Heart right ventricle (tissue), 16 donors: ENCODE measurements at regions not wholly inside any gene's neighbourhood (a gene's known extent, or its start where the extent isn't known, plus 50 kb on each side); places are given as distances from the start of the nearest gene placed in this dataset.
A peak's percentile ranks its signal among the peaks of the same experiment; 100 is the strongest.

Experiments
- ATAC-seq, 8 donors: fragments of 200-7000 bp; cut with Tn5 transposase; one replicate each; pipeline ENCODE4 v1.9.1; 2020; ENCODE audit warnings: mild to moderate bottlenecking in 8 of 8, moderate library complexity in 8 of 8, moderate number of reproducible peaks in 1 of 8
- DNase-seq, 2 donors: peaks; one replicate each; pipeline ENCODE4 v3.0.0-alpha.2; 2020
- H3K27ac ChIP-seq, 10 donors: fragments of 200-600 bp; sonication (generic) in 2 of 10; one replicate each; pipeline versions ENCODE4 v1.5.0 to v1.8.0; 2020 to 2022; ENCODE audit warnings: mild to moderate bottlenecking in 3 of 10
- H3K27me3 ChIP-seq, 7 donors: fragments of 200-600 bp; one replicate each; pipeline ENCODE4 v1.8.0; 2021 to 2022; ENCODE audit warnings: mild to moderate bottlenecking in 2 of 7
- H3K36me3 ChIP-seq, 9 donors: fragments of 200-600 bp; sonication (generic) in 1 of 9; one replicate each; pipeline versions ENCODE4 v1.5.0 to v1.8.0; 2020 to 2022; ENCODE audit warnings: mild to moderate bottlenecking in 2 of 9
- H3K4me1 ChIP-seq, 9 donors: fragments of 200-600 bp; sonication (generic) in 1 of 9; one replicate each; pipeline versions ENCODE4 v1.5.0 to v1.8.0; 2020 to 2022; ENCODE audit warnings: mild to moderate bottlenecking in 4 of 9
- H3K4me3 ChIP-seq, 10 donors: fragments of 200-600 bp; sonication (generic) in 2 of 10; one replicate each; pipeline versions ENCODE4 v1.5.0 to v1.8.0; 2020 to 2022; ENCODE audit warnings: mild to moderate bottlenecking in 7 of 10, moderate library complexity in 2 of 10
- H3K9me3 ChIP-seq, 11 donors: fragments of 200-600 bp in 10 of 11; sonication (generic) in 2 of 11; one replicate each; pipeline versions ENCODE4 v1.5.0 to v1.8.0; 2013 to 2022; ENCODE audit warnings: mild to moderate bottlenecking in 2 of 11, control low read depth in 1 of 11, moderate library complexity in 1 of 11
- CTCF ChIP-seq, 9 donors: fragments of 200-600 bp; sonication (generic) in 2 of 9; IDR thresholded peaks; one replicate each; pipeline versions ENCODE4 v1.5.0 to v1.8.0; 2021 to 2022; ENCODE audit warnings: antibody characterized with exemption in 9 of 9, mild to moderate bottlenecking in 5 of 9, moderate library complexity in 1 of 9
- WGBS, 2 donors: extraction: QIAGEN DNeasy Blood & Tissue Kit; methylation state at CpG; one replicate each; pipeline ENCODE4 v1.1.7; 2013; ENCODE audit warnings: inconsistent platforms in 1 of 2; 5-methylcytosine and 5-hydroxymethylcytosine counted together
- intact Hi-C, 10 donors: fragments of 100-400 bp; cut with DNase I; formaldehyde crosslinking; loops; one replicate each; pipeline versions ENCODE4 v1.11.1 to v1.14.2; 2022
- donor health status: Arrhythmogenic right ventricular cardiomyopathy.
- donor health status: ischemic (EF 13 %, LVEDD 7.1; RV severe dilation, severe dysfunction).
- donor health status: healthy with polysubstance abuse.
- donor health status: DM: no; HTN: yes; CAD: no.
- donor health status: DM: no; HTN: no; CAD: no.
- donor health status: ischemic (EF 25% LVEDD 6.9; RV normal size, moderate dysfunction).
- donor health status: ischemic (EF 25% LVEDD 5.7; RV mildly dilated, moderate dysfunction).
- donor health status: healthy.
- donor health status: DM: yes; HTN: yes; CAD: no.
- donor health status: Ischemic cardiomyopathy.
- donor health status: ischemic (EF 35%, LVEDD 5.7; RV mildly dilated, moderate dysfunction).
- donor health status: nonischemic (EF 11% LVEDD 7.7; RV severe dilation, severe dysfunction).
- donor health status: DM: yes; HTN: yes; CAD: no.
- donor health status: PGD.
- donor health status: ischemic (EF 29% LVEDD 5.4; RV normal size, mild dysfunction).
- donor health status: nonischemic (EF 23%, LVEDD 6.1; RV moderate dilation, normal function).

DNA sequence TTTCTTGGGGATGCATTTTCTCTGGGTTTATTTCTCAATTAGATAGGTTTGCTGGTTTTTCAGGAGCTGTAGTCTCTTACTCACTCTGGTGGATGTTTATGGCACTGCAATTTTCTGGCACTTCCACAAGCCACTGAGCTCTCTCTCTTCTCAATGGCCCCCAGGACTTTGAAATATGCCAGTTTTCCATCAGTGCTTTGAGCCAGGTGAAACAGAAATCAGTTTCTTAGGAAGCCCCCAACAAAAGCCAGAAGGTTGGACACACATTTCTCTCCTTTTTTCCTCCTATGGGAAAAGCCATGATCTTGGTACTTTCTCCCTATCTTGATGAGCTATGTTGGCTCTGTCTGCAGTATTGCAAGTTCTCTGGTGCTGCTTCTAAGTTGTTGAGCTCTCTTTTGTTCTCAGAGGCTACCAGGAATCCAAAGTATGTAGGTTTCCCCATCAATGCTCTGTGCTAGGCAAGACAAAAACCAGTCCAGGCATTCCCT is 90.7 kb upstream of the SMIM36 start:
- Histone ChIP-seq H3K4me1 (no peaks in the 10 kb centered on the region), H3K27ac (no peak overlapping the region), H3K27me3 (peaks cover 0 to 8% (median 0%) of the 10 kb centered on the region in 7 donors), H3K4me3 (no peak overlapping the region), H3K9me3 (peaks cover 0 to 48% (median 28%) of the 10 kb centered on the region in 11 donors), H3K36me3 (no peaks in the 10 kb centered on the region)
- no peak for DNase-seq
- TF ChIP-seq CTCF (IDR thresholded peaks at IDR 0.05), result peak in 8 of 9 donors; percentile 14 to 71 (median 50)
- no peak for ATAC-seq
- intact Hi-C loops, result loop anchor here in 2 of 10 donors (1.0 to 10.0 kb wide), 2 partner anchors 67 to 75 kb away; no protein-coding TSS in a partner anchor

- no peaks in the 10 kb centered on the region for H3K27me3 ChIP-seq
- ATAC-seq (no peak), DNase-seq (no peak)
- H3K27ac ChIP-seq, result no peak overlapping the region
- no peak for TF ChIP-seq CTCF (IDR thresholded peaks at IDR 0.05)
- WGBS, 2 donors, result 91 to 96% methylated on average over 1 of the region's 1 CpG
- H3K4me1 ChIP-seq, result no peaks in the 10 kb centered on the region
- no peak overlapping the region for H3K4me3 ChIP-seq
- H3K36me3 ChIP-seq, result no peaks in the 10 kb centered on the region
- intact Hi-C loops, result loop anchor here in 1 of 10 donors (5.0 kb wide), 1 partner anchor 66 kb away; no protein-coding TSS in a partner anchor
- H3K9me3 ChIP-seq, result peaks cover 0 to 59% (median 28%) of the 10 kb centered on the region in 11 donors
These were observed 87.2 kb upstream of the SMIM36 start for GRCh38 chr17:55598495-55598894.

- Histone ChIP-seq H3K27ac (peak overlapping the region in 2 of 10 donors; percentile 4 to 61), H3K4me1 (peaks cover 0 to 19% (median 0%) of the 10 kb centered on the region in 9 donors), H3K27me3 (no peaks in the 10 kb centered on the region), H3K4me3 (no peak overlapping the region), H3K9me3 (no peaks in the 10 kb centered on the region), H3K36me3 (no peaks in the 10 kb centered on the region)
- intact Hi-C loops, result no loop called here
- WGBS, 2 donors, result 67 to 68% methylated on average over 4 of the region's 4 CpGs
- TF ChIP-seq CTCF (IDR thresholded peaks at IDR 0.05), result no peak
- no peak for ATAC-seq
- no peak for DNase-seq
These were observed 77.4 kb upstream of the SMIM36 start for GRCh38 chr17:55588446-55589242.

DNA sequence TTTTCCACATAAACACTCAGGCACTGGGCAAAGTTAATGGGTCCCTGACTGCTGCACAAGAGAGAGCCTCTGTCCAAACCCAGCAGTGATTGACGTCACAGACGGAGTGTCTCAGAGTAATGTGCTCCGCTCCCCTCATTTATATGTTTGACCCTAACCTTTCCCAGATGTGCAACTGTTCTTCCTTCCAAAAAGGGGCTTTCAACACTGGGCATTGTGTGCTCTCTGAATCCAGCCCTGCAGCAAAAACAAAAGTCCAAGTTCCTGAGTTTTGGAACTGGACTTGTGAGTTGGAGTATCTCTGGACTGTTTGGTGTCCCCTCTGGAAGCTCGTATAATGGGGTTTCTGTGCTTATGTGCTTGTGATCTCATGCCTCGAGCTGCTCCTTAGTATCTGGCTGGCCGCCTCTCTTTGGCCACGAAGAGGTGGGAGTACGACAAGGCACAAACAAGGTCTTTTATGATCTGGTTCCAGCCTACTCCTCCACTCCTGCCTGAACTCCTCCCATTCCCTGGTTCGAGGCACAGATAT is 76.4 kb upstream of the SMIM36 start:
- TF ChIP-seq CTCF (IDR thresholded peaks at IDR 0.05), result no peak
- peaks cover 0 to 4% (median 0%) of the 10 kb centered on the region in 7 donors for H3K27me3 ChIP-seq
- no peak overlapping the region for H3K4me3 ChIP-seq
- ATAC-seq (peak; percentile 30 to 89 (median 78)), DNase-seq (peak; percentile 24 to 61)
- H3K27ac ChIP-seq, result peak overlapping the region in 4 of 10 donors; percentile 4 to 62 (median 32)
- no peaks in the 10 kb centered on the region for H3K36me3 ChIP-seq
- peaks cover 0 to 22% (median 0%) of the 10 kb centered on the region in 9 donors for H3K4me1 ChIP-seq
- H3K9me3 ChIP-seq, result no peaks in the 10 kb centered on the region
- WGBS, 2 donors, result 64% methylated on average over 9 of the region's 9 CpGs
- intact Hi-C loops, result no loop called here
